Posterior vena cava (tissue), 2 donors: ENCODE measurements at regions not wholly inside any gene's neighbourhood (a gene's known extent, or its start where the extent isn't known, plus 50 kb on each side); places are given as distances from the start of the nearest gene placed in this dataset.
"Not testable (repeated sequence)": the region's sequence is repeated elsewhere in the genome, so short reads cannot be mapped to it uniquely, and the experiment has no call there.

Experiments
- DNase-seq: peaks from one replicate; pipeline ENCODE4 v3.0.0-alpha.2; 2020; ENCODE audit warnings: low spot score
- intact Hi-C, 2 donors: fragments of 100-400 bp; cut with DNase I; formaldehyde crosslinking; loops; one replicate each; pipeline versions ENCODE4 v1.14.1 to v1.14.2; 2022 to 2023
- donor health status: DM: yes; HTN: yes; CAD: no.
- donor health status: DM: yes; HTN: yes; CAD: no.

DNA sequence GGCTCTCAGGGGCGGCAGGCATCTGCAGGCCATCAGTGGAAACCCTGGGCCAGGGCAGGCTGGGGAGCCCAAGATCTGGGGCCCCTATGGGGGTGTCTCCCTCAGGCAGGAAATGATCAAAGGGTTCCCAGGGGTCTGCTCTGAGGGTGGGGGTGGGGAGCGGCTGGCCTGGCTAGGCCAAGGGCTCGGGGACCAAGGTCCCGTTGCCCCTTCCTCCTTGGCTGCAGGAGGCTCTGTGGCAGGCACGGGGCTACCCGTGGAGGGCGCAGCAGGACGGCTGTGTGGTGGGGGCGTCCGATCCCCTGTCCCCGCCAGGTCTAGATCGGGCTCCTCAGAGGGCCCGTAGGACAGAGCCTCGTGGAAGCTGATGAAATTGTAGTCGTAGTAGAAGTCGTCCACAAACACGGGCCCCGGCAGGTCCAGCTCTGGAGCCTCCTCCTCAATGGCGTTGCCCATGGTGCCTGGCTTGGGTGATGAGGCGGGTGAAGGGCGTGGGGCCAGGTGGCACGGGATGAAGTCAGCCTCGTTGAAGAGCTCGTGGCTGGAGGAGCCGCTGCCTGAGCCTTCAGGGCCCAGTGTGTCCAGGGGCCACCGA, 117.8 kb upstream of the AKAP13 start:
- intact Hi-C loops, result not testable (repeated sequence)
- peak; percentile 12 for DNase-seq

GRCh38 chr15:85263842-85264440, 116.5 kb upstream of the AKAP13 start:
- DNase-seq, result peak; percentile 35
- intact Hi-C loops, result not testable (repeated sequence)

- intact Hi-C loops, result not testable (repeated sequence)
- peak; percentile 53 for DNase-seq
These were observed 115.7 kb upstream of the AKAP13 start for GRCh38 chr15:85264614-85265190.

DNA sequence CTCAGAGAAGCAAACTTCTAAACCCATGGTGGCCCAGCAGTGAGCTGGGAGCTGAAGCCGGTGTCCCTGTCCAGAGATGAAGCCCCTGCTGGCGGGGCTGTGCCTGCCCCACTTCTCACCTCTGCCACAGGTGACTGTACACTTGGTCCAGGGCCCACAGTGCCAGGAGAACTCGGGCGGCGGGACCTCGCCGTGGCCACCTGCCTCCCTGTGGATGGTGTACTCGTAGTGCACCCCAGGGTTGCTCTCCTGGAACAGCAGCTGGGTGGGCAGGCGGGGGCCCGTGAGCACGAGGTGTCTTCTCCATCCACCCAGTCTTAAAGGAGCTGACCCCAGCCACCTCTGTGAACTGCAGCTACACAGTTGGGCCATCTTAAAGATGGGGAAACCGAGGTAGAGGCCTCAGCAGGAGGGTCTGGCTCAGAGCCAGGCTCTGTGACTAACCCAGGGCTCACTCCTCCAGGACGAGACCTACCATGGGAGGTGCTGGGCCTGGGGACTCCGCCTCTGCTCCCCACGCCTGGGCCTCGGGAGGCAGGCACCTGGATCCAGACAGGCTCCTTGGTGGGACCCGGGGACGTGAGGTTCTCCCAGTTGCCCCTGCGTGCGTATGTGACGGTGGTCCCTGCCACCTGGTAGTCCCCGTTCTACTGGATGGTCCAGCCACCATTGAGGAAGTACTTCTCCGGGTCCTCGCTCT, 113.1 kb upstream of the AKAP13 start:
- intact Hi-C loops, DNase-seq: not testable (repeated sequence)

- DNase-seq, result no peak
- intact Hi-C loops, result no loop called here
These were observed 105.9 kb upstream of the AKAP13 start for GRCh38 chr15:85274315-85275050.

DNA sequence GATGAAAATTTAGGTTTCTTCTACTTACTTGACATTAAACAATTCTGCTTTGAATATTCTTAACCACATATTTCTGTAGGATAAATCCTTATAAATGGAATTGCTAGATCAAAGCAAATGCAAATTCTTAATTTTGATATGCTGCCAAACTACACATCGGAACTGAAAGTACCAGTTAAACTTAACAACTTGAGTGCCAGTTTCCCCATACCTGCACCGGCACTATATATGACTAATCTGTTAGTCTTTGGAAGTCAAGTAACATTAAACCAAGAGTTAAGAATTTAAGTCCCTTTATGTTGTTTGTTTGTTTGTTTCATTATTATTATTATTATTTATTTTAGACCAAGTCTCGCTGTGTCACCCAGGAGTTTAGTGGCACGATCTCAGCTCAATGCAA, 103.9 kb upstream of the AKAP13 start:
- intact Hi-C loops, result no loop called here

DNA sequence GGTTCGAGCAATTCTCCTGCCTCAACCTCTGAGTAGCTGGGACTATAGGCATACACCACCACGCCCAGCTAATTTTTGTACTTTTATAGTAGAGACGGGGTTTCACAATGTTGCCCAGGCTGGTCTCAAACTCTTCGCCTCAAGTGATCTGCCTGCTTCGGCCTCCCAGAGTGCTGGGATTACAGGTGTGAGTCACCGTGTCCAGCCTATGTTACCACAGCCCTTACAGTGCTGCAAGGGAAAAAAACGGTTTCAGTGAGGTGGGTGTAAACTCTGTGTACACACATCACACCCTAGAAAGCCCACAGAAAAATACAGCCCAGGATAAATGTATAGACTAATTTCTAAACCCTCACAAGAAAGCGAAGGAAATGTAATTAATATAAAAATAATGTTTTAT, 103.5 kb upstream of the AKAP13 start:
- no peak for DNase-seq
- intact Hi-C loops, result no loop called here

More for the DNA sequence above, 103.9 kb upstream of the AKAP13 start:
- no peak for DNase-seq

DNA sequence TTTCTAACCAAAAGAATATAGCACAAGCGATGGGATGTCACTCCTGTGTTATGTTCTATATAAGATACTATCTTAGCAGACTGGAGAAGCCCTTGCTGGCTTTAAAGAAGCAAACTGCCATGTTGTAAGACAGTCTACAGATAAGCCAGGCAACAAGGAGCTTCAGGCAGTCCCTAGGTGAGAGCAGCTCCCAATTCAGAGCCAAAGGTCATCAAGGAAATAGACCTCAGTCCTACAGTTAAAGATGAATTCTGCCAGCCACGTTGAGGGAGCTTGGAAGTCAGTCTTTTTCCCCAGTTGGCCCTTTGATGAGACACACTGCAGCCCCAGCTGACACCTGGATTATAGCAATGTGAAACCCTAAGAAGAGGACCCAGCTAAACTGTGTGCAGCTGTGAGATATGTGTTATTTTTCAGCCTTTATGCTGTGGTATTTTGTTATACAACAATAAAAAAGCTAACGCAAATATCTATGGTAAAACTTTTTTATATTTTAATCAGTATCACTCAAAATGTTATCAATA, 102.5 kb upstream of the AKAP13 start:
- no peak for DNase-seq
- intact Hi-C loops, result no loop called here

- no peak for DNase-seq
- intact Hi-C loops, result no loop called here
These were observed 100.2 kb upstream of the AKAP13 start for GRCh38 chr15:85280203-85280602.

DNA sequence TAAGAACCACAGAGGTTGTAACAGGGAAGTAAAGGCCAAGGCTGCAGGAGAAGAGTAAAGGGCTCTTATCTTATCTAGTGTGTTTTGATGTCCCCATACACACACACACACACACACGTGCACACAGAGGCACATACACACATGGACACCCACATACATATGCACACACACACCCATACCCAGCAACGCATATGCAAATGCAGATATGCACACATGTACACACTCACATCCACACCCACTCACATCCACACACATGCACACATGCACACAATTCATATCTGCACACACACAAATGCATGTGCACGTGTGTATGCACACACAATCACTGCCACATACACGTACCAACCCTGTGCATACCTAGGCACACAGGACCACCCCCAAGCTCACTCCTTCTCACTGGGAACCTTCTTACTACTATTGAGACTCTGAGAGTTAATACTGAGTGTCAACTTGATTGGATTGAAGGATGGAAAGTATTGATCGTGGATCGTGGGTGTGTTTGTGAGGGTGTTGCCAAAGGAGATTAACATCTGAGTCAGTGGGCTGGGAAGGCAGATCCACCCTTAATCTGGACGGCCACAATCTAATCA, 99.0 kb upstream of the AKAP13 start:
- no peak for DNase-seq
- intact Hi-C loops, result no loop called here

GRCh38 chr15:85282504-85283115, 97.8 kb upstream of the AKAP13 start:
- intact Hi-C loops, result no loop called here

DNA sequence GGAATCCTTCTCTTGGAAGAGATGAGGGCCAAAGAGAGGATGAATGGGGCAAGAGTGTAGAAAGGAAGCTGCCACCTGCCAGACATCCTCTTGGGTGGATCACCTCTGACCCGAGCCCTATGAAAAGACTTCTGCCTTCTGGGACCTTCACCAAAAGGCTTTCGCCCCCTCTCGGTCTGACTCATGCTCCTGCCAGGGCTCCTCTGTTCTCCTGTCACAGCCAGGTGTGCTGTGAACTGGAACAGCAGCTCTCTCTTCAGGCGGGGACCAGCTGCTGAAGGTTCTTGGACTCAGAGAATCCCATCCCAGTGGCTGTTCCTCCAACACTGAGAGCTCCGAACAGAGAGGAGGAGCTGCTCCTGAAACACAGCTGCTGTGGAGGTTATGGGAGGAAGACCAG, 96.6 kb upstream of the AKAP13 start:
- DNase-seq, intact Hi-C loops: not testable (repeated sequence)

More at GRCh38 chr15:85282504-85283115, 97.8 kb upstream of the AKAP13 start:
- no peak for DNase-seq

- intact Hi-C loops, result no loop called here
These were observed 95.9 kb upstream of the AKAP13 start for GRCh38 chr15:85284497-85284896.

GRCh38 chr15:85289677-85290365, 90.6 kb upstream of the AKAP13 start:
- DNase-seq, result no peak

More at GRCh38 chr15:85284497-85284896, 95.9 kb upstream of the AKAP13 start:
- no peak for DNase-seq

DNA sequence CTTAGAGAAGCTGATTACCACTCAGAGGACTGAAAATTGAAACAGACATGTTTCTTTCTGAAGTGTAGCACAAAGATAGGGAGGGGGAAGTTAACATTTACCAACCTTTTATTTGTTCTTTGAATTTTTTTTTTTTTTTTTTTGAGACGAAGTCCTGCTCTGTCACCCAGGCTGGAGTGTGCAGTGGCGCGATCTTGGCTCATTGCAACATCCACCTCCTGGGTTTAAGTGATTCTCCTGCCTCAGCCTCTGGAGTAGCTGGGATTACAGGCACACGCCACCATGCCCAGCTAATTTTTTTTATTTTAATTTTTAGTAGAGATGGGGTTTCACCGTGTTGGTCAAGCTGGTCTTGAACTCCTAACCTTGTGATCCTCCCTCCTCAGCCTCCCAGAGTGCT, 87.8 kb upstream of the AKAP13 start:
- not testable (repeated sequence) for DNase-seq
- intact Hi-C loops, result loop anchor here in 1 of 2 donors (10.0 kb wide), 1 partner anchor 542 kb away; no protein-coding TSS in a partner anchor

More at GRCh38 chr15:85289677-85290365, 90.6 kb upstream of the AKAP13 start:
- intact Hi-C loops, result loop anchor here in 1 of 2 donors (10.0 kb wide), 1 partner anchor 545 kb away; no protein-coding TSS in a partner anchor

DNA sequence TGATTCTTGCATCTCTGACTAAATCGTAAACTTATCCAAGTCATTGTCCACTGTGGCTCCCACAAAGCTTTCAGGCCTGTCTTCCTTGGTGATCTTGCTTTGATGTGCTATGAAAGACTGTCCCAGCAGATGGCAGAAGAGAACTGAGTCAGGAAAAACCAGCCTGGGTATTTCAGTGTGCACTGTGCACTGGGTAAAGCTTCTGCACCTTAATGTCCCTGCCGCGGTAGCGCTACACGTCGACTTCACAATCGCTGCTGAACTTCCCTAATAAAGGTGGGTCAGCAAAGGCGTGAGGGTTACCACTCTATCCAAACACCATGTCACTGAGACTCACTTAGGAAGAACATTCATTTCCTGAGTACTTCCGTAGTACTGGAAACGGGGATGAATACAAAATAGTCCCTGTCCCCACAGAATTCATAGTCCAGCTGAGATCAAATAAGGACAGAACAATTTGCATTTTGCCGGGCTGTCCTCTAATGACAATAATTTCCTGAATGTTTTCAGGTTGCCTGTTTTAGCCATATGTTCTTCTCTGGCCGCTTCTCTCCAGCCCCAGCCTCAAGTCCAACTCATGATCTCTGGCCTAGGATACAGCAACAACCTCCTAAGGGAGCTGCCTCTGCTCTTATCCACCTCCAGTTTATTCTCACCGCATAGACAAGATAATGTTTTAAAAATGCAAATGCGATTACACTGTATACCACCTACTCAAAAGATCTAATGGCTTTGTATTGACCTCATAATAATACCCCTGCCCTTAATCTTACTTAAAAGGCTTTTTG, 83.6 kb upstream of the AKAP13 start:
- intact Hi-C loops, result loop anchor here in 1 of 2 donors (10.0 kb wide), 1 partner anchor 538 kb away; no protein-coding TSS in a partner anchor
- no peak for DNase-seq

GRCh38 chr15:85297537-85297936, 82.9 kb upstream of the AKAP13 start:
- no peak for DNase-seq
- intact Hi-C loops, result loop anchor here in 1 of 2 donors (10.0 kb wide), 1 partner anchor 537 kb away; no protein-coding TSS in a partner anchor
